ENCODE measurements at regions not wholly inside any gene's neighbourhood (a gene's known extent, or its start where the extent isn't known, plus 50 kb on each side); places are given as distances from the start of the nearest gene placed in this dataset.

GRCh38 chr6:26232940-26233648, 131.9 kb upstream of the BTN3A2 start:
- Histone ChIP-seq H3K27me3 (ENCODE audit: insufficient read depth) (no peaks in the 10 kb centered on the region), H3K4me1 (ENCODE audit: control insufficient read depth in 1 of 2, insufficient read depth in 2 of 2, low read depth in 1 of 2, low read length in 1 of 2) (peaks cover 0 to 3% of the 10 kb centered on the region in 2 experiments; a peak in 3 of 4 replicates), H3K9ac (peak overlapping the region; percentile 86), H3K79me2 (ENCODE audit: insufficient read depth) (no peaks in the 10 kb centered on the region), H3K36me3 (replicated peaks in 1 of 2; ENCODE audit: control insufficient read depth in 1 of 2, insufficient read depth in 2 of 2, low read length in 1 of 2) (no peaks in the 10 kb centered on the region), H3K4me3 (ENCODE audit: low read depth in 2 of 2, low read length in 1 of 2) (peak overlapping the region; percentile 61 to 72), H3F3A (replicated peaks; ENCODE audit: insufficient read depth) (peaks cover 41% of the 10 kb centered on the region), H3K4me2 (peak overlapping the region; percentile 97), H4K20me1 (ENCODE audit: insufficient read depth) (no peaks in the 10 kb centered on the region), H3K9me3 (no peaks in the 10 kb centered on the region), H3K27ac (ENCODE audit: low read depth in 2 of 2, low read length in 1 of 2) (peak overlapping the region; percentile 77 to 85), H3K9me2 (no peaks in the 10 kb centered on the region), H2AFZ (ENCODE audit: low read depth) (peak overlapping the region; percentile 77)
- DNase-seq: no peak
- TF ChIP-seq JUND (IDR thresholded peaks at IDR 0.05) (0 out of 2 replicates have a peak, but pooled peaks have one; percentile 3), NFIC (IDR thresholded peaks at IDR 0.05; ENCODE audit: borderline replicate concordance) (no peak), TAF1 (IDR thresholded peaks at IDR 0.05; ENCODE audit: borderline replicate concordance, low read depth, low read length) (no peak), GABPA (IDR thresholded peaks at IDR 0.05; ENCODE audit: low read depth) (no peak), POLR2AphosphoS5 (IDR thresholded peaks at IDR 0.05; ENCODE audit: low read depth, low read length) (no peak), TEAD4 (IDR thresholded peaks at IDR 0.05; ENCODE audit: borderline replicate concordance, insufficient read depth) (no peak), MAX (IDR thresholded peaks at IDR 0.05; ENCODE audit: low read depth) (peak; percentile 31; the same call in 1 of the 2 replicates), ZBTB33 (IDR thresholded peaks at IDR 0.05; ENCODE audit: borderline replicate concordance, low read depth) (peak; percentile 64; the same call in 1 of the 2 replicates)
- TF ChIP-seq, protein P1, sequence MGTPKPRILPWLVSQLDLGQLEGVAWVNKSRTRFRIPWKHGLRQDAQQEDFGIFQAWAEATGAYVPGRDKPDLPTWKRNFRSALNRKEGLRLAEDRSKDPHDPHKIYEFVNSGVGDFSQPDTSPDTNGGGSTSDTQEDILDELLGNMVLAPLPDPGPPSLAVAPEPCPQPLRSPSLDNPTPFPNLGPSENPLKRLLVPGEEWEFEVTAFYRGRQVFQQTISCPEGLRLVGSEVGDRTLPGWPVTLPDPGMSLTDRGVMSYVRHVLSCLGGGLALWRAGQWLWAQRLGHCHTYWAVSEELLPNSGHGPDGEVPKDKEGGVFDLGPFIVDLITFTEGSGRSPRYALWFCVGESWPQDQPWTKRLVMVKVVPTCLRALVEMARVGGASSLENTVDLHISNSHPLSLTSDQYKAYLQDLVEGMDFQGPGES (IDR thresholded peaks at IDR 0.05; ENCODE audit: low read depth, low read length): no peak
- ChIA-PET CTCF (interaction anchor here (0.6 to 2.6 kb wide), 5 partner anchors 8 to 1280 kb away, joined by 3 to 27 read pairs (median 4); a partner anchor contains a TSS), POLR2A (interaction anchor here (0.7 to 5.6 kb wide), 19 partner anchors 9 to 1574 kb away, joined by 3 to 120 read pairs (median 9); a partner anchor contains a TSS)
- WGBS (ENCODE audit: low lambda C conversion rate): 27% methylated on average over 34 of the region's 34 CpGs

- CTCF ChIA-PET: interaction anchor here (0.6 to 2.6 kb wide), 5 partner anchors 9 to 1279 kb away, joined by 3 to 27 read pairs (median 4); a partner anchor contains a TSS
- Histone ChIP-seq H3K9me2 (no peaks in the 10 kb centered on the region), H3K9me3 (no peaks in the 10 kb centered on the region), H3K27me3 (ENCODE audit: insufficient read depth) (no peaks in the 10 kb centered on the region), H2AFZ (ENCODE audit: low read depth) (peak overlapping the region; percentile 77), H3K27ac (ENCODE audit: low read depth in 2 of 2, low read length in 1 of 2) (peak overlapping the region; percentile 77 to 85), H3F3A (replicated peaks; ENCODE audit: insufficient read depth) (peaks cover 41% of the 10 kb centered on the region), H3K4me2 (peak overlapping the region; percentile 97), H3K4me1 (ENCODE audit: control insufficient read depth in 1 of 2, insufficient read depth in 2 of 2, low read depth in 1 of 2, low read length in 1 of 2) (peaks cover 0 to 3% of the 10 kb centered on the region in 2 experiments; a peak in 3 of 4 replicates), H3K36me3 (replicated peaks in 1 of 2; ENCODE audit: control insufficient read depth in 1 of 2, insufficient read depth in 2 of 2, low read length in 1 of 2) (no peaks in the 10 kb centered on the region), H3K9ac (peak overlapping the region; percentile 86), H3K4me3 (ENCODE audit: low read depth in 2 of 2, low read length in 1 of 2) (peak overlapping the region; percentile 61 to 72), H4K20me1 (ENCODE audit: insufficient read depth) (no peaks in the 10 kb centered on the region), H3K79me2 (ENCODE audit: insufficient read depth) (no peaks in the 10 kb centered on the region)
- DNase-seq: peak; percentile 40
- 4% methylated on average over 32 of the region's 32 CpGs for WGBS (ENCODE audit: low lambda C conversion rate)
- POLR2A ChIA-PET: interaction anchor here (0.7 to 5.6 kb wide), 28 partner anchors 9 to 1659 kb away, joined by 3 to 120 read pairs (median 5); a partner anchor contains a TSS
- TF ChIP-seq POLR2AphosphoS5 (IDR thresholded peaks at IDR 0.05; ENCODE audit: low read depth, low read length) (peak; percentile 92), SIN3A (IDR thresholded peaks at IDR 0.05; ENCODE audit: borderline replicate concordance, low read depth, low read length) (peak; percentile 94), REST (IDR thresholded peaks at IDR 0.05; ENCODE audit: low read depth, low read length) (0 out of 2 replicates have a peak, but pooled peaks have one; percentile 43), YY1 (IDR thresholded peaks at IDR 0.05; ENCODE audit: low read depth) (no peak), GABPA (IDR thresholded peaks at IDR 0.05; ENCODE audit: low read depth) (0 out of 2 replicates have a peak, but pooled peaks have one; percentile 2), JUND (IDR thresholded peaks at IDR 0.05) (peak; percentile 2; the same call in 1 of the 2 replicates)
- TF ChIP-seq, protein P2, sequence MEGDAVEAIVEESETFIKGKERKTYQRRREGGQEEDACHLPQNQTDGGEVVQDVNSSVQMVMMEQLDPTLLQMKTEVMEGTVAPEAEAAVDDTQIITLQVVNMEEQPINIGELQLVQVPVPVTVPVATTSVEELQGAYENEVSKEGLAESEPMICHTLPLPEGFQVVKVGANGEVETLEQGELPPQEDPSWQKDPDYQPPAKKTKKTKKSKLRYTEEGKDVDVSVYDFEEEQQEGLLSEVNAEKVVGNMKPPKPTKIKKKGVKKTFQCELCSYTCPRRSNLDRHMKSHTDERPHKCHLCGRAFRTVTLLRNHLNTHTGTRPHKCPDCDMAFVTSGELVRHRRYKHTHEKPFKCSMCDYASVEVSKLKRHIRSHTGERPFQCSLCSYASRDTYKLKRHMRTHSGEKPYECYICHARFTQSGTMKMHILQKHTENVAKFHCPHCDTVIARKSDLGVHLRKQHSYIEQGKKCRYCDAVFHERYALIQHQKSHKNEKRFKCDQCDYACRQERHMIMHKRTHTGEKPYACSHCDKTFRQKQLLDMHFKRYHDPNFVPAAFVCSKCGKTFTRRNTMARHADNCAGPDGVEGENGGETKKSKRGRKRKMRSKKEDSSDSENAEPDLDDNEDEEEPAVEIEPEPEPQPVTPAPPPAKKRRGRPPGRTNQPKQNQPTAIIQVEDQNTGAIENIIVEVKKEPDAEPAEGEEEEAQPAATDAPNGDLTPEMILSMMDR (IDR thresholded peaks at IDR 0.05): no peak
Observed at GRCh38 chr6:26233649-26234420, 131.2 kb upstream of the BTN3A2 start.

Data from SK-N-SH (cell line).